CD14-positive monocyte (primary cell): ENCODE measurements at regions not wholly inside any gene's neighbourhood (a gene's known extent, or its start where the extent isn't known, plus 50 kb on each side); places are given as distances from the start of the nearest gene placed in this dataset.

Experiments
- DNase-seq, 3 donors: peaks; one replicate each; pipeline ENCODE4 v3.0.0-alpha.2; 2011 to 2022
- H2AFZ ChIP-seq: 2 replicates; pipeline ENCODE4 v1.6.0; 2012; ENCODE audit warnings: mild to moderate bottlenecking, low read depth, low read length, inconsistent platforms; ENCODE audit not compliant: insufficient read depth, poor library complexity, severe bottlenecking
- H3K27ac ChIP-seq, 2 donors: 1 replicate in 1 of 2; 2 replicates in 1 of 2; pipeline ENCODE4 v1.5.1; 2012 to 2013; ENCODE audit warnings: low read length in 2 of 2, control low read depth in 1 of 2, inconsistent platforms in 1 of 2, low read depth in 1 of 2, mild to moderate bottlenecking in 1 of 2
- H3K27me3 ChIP-seq, 2 donors: one replicate each; pipeline versions ENCODE4 v1.6.0 to v1.6.1; 2011 to 2013; ENCODE audit warnings: low read length in 2 of 2; ENCODE audit not compliant: control insufficient read depth in 2 of 2, insufficient read depth in 2 of 2
- H3K36me3 ChIP-seq, 2 donors: replicated peaks in 1 of 2; 1 replicate in 1 of 2; 2 replicates in 1 of 2; pipeline versions ENCODE4 v1.5.1 to v1.6.1; 2012 to 2013; ENCODE audit warnings: low read length in 2 of 2, control low read depth in 1 of 2, inconsistent platforms in 1 of 2, mild to moderate bottlenecking in 1 of 2; ENCODE audit not compliant: insufficient read depth in 2 of 2, control insufficient read depth in 1 of 2
- H3K4me1 ChIP-seq, 2 donors: 1 replicate in 1 of 2; 2 replicates in 1 of 2; pipeline versions ENCODE4 v1.5.1 to v1.6.1; 2012 to 2013; ENCODE audit warnings: low read length in 2 of 2, control low read depth in 1 of 2, inconsistent platforms in 1 of 2, mild to moderate bottlenecking in 1 of 2, moderate library complexity in 1 of 2; ENCODE audit not compliant: insufficient read depth in 2 of 2, control insufficient read depth in 1 of 2
- H3K4me2 ChIP-seq: replicated peaks from 2 replicates; pipeline ENCODE3; 2012; ENCODE audit warnings: low read length, moderate library complexity, mild to moderate bottlenecking; ENCODE audit not compliant: poor library complexity, severe bottlenecking; ENCODE audit errors: extremely low read depth
- H3K4me3 ChIP-seq, 3 experiments: fragments of 200-600 bp in 1 of 3; sonication (generic) in 1 of 3; replicated peaks in 1 of 3; 1 replicate in 2 of 3; 2 replicates in 1 of 3; pipeline ENCODE4 v1.5.1; 2011 to 2013; ENCODE audit warnings: low read length in 3 of 3, mild to moderate bottlenecking in 3 of 3, control low read depth in 2 of 3, low read depth in 2 of 3, inconsistent platforms in 1 of 3, moderate library complexity in 1 of 3
- H3K79me2 ChIP-seq: 2 replicates; pipeline ENCODE4 v1.6.0; 2012; ENCODE audit warnings: mild to moderate bottlenecking, control low read depth, inconsistent platforms, low read length, moderate library complexity; ENCODE audit not compliant: insufficient read depth
- H3K9ac ChIP-seq: 2 replicates; pipeline ENCODE4 v1.6.0; 2017; ENCODE audit warnings: low read length, mild to moderate bottlenecking; ENCODE audit not compliant: insufficient read depth, poor library complexity, severe bottlenecking
- H3K9me3 ChIP-seq, 2 donors: replicated peaks in 1 of 2; 1 replicate in 1 of 2; 2 replicates in 1 of 2; pipeline versions ENCODE4 v1.5.1 to v1.6.1; 2012 to 2013; ENCODE audit warnings: low read length in 2 of 2, control low read depth in 1 of 2; ENCODE audit not compliant: control insufficient read depth in 1 of 2, insufficient read depth in 1 of 2
- H4K20me1 ChIP-seq: 2 replicates; pipeline ENCODE4 v1.6.0; 2012; ENCODE audit warnings: mild to moderate bottlenecking, low read length, control low read depth, moderate library complexity; ENCODE audit not compliant: insufficient read depth
- H3K27ac Mint-ChIP-seq, 7 donors: one replicate each; pipeline ENCODE4 v1.8.0; 2020; ENCODE audit warnings: mild to moderate bottlenecking in 7 of 7, mixed read lengths in 7 of 7, moderate library complexity in 6 of 7, inconsistent platforms in 2 of 7
- H3K27me3 Mint-ChIP-seq, 3 donors: one replicate each; pipeline ENCODE4 v1.8.0; 2021 to 2022; ENCODE audit warnings: low read depth in 3 of 3, mild to moderate bottlenecking in 3 of 3, mixed read lengths in 3 of 3, moderate library complexity in 3 of 3, inconsistent platforms in 1 of 3
- H3K36me3 Mint-ChIP-seq, 2 donors: one replicate each; pipeline ENCODE4 v1.8.0; 2020; ENCODE audit warnings: mixed read lengths in 2 of 2, inconsistent platforms in 1 of 2, mild to moderate bottlenecking in 1 of 2
- H3K4me1 Mint-ChIP-seq: one replicate; pipeline ENCODE4 v1.8.0; 2020; ENCODE audit warnings: mild to moderate bottlenecking, mixed read lengths
- H3K4me3 Mint-ChIP-seq, 2 donors: one replicate each; pipeline ENCODE4 v1.8.0; 2020; ENCODE audit warnings: mild to moderate bottlenecking in 2 of 2, mixed read lengths in 2 of 2, moderate library complexity in 1 of 2
- H3K9me3 Mint-ChIP-seq, 7 donors: one replicate each; pipeline ENCODE4 v1.8.0; 2020 to 2022; ENCODE audit warnings: mixed read lengths in 7 of 7, mild to moderate bottlenecking in 6 of 7, moderate library complexity in 6 of 7, inconsistent platforms in 2 of 7
- CTCF ChIP-seq: fragments of 200-600 bp; IDR thresholded peaks from one replicate; pipeline ENCODE4 v1.8.0; 2022; ENCODE audit warnings: antibody characterized with exemption, mild to moderate bottlenecking
- WGBS: methylation state at CpG from one replicate; pipeline ENCODE4 v1.1.5; 2013; ENCODE audit warnings: missing lambda C conversion rate; ENCODE audit not compliant: insufficient coverage; 5-methylcytosine and 5-hydroxymethylcytosine counted together
- intact Hi-C, 2 donors: fragments of 100-400 bp; cut with micrococcal nuclease; formaldehyde crosslinking; loops; one replicate each; pipeline versions ENCODE4 v1.15.0 to v1.15.1; 2023

GRCh38 chr12:90572778-90573177 lies 382.2 kb downstream of the CCER1 start:
- DNase-seq: no peak
- H3K4me3 Mint-ChIP-seq: no peak overlapping the region
- Histone ChIP-seq H3K9ac (no peak overlapping the region), H3K79me2 (no peaks in the 10 kb centered on the region), H3K9me3 (peaks cover 0 to 14% of the 10 kb centered on the region in 2 donors), H4K20me1 (no peaks in the 10 kb centered on the region), H3K27ac (no peak overlapping the region), H3K27me3 (no peaks in the 10 kb centered on the region), H3K4me3 (no peak overlapping the region), H2AFZ (no peak overlapping the region), H3K4me1 (no peaks in the 10 kb centered on the region), H3K36me3 (no peaks in the 10 kb centered on the region), H3K4me2 (no peak overlapping the region)
- H3K27me3 Mint-ChIP-seq: peaks cover 0 to 3% (median 1%) of the 10 kb centered on the region in 3 donors
- no peaks in the 10 kb centered on the region for H3K36me3 Mint-ChIP-seq
- TF ChIP-seq CTCF: no peak
- H3K4me1 Mint-ChIP-seq: no peaks in the 10 kb centered on the region
- peaks cover 1 to 11% (median 7%) of the 10 kb centered on the region in 7 donors for H3K9me3 Mint-ChIP-seq
- WGBS: no CpG with 5 or more reads among the region's 1 CpG
- no peak overlapping the region for H3K27ac Mint-ChIP-seq
- intact Hi-C loops: no loop called here

DNA sequence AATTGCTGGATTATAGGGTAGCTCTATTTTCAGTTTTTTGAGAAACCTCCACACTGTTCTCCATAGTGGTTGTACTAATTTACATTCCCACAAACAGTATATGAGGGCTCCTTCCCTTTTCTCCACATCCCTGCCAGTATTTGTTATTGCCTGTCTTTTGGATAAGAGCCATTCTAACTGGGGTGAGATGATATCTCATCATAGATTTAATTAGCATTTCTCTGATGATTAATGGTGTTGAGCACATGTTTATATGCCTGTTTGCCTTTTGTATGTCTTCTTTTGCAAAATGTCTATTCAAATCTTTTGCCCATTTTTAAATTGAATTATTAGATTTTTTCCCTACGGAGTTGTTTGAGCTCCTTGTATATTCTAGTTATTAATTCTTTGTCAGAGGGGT lies 385.3 kb downstream of the CCER1 start:
- Mint-ChIP-seq H3K9me3 (peaks cover 6 to 15% (median 9%) of the 10 kb centered on the region in 7 donors), H3K4me3 (no peak overlapping the region), H3K27me3 (peaks cover 0 to 3% (median 0%) of the 10 kb centered on the region in 3 donors), H3K4me1 (no peaks in the 10 kb centered on the region), H3K36me3 (no peaks in the 10 kb centered on the region), H3K27ac (no peak overlapping the region)
- no peak for DNase-seq
- Histone ChIP-seq H3K4me3 (no peak overlapping the region), H3K27ac (no peak overlapping the region), H2AFZ (no peak overlapping the region), H3K9ac (no peak overlapping the region), H3K79me2 (no peaks in the 10 kb centered on the region), H3K4me1 (no peaks in the 10 kb centered on the region), H3K27me3 (no peaks in the 10 kb centered on the region), H3K9me3 (peaks cover 8 to 13% of the 10 kb centered on the region in 2 donors), H4K20me1 (no peaks in the 10 kb centered on the region), H3K4me2 (no peak overlapping the region), H3K36me3 (no peaks in the 10 kb centered on the region)
- intact Hi-C loops: no loop called here
- TF ChIP-seq CTCF: no peak
- WGBS: no CpG with 5 or more reads among the region's 1 CpG
